ENCODE measurements at regions not wholly inside any gene's neighbourhood (a gene's known extent, or its start where the extent isn't known, plus 50 kb on each side); places are given as distances from the start of the nearest gene placed in this dataset.
"Not testable (repeated sequence)": the region's sequence is repeated elsewhere in the genome, so short reads cannot be mapped to it uniquely, and the experiment has no call there.

GRCh38 chrX:65331371-65331770 lies 203.2 kb downstream of the LAS1L start:
- DNase-seq: no peak

- DNase-seq: peak in 1 of 2 experiments; percentile 18
Observed at GRCh38 chrX:65300104-65300809, 234.3 kb downstream of the LAS1L start.

- not testable (repeated sequence) for DNase-seq
Observed at GRCh38 chrX:65282905-65283304, 251.7 kb downstream of the LAS1L start.

- no peak for DNase-seq
Observed at GRCh38 chrX:65273152-65273551, 261.4 kb downstream of the LAS1L start.

- DNase-seq: no peak
Observed at GRCh38 chrX:65266482-65266881, 268.1 kb downstream of the LAS1L start.

- no peak for DNase-seq
Observed at GRCh38 chrX:65253817-65254216, 277.6 kb upstream of the ZC4H2 start.

GRCh38 chrX:65241059-65241721 lies 264.9 kb upstream of the ZC4H2 start:
- DNase-seq: no peak

- DNase-seq: no peak
Observed at GRCh38 chrX:65203545-65203944, 227.3 kb upstream of the ZC4H2 start.

- DNase-seq: peak; percentile 1 to 69
Observed at GRCh38 chrX:65196758-65197360, 220.6 kb upstream of the ZC4H2 start.

GRCh38 chrX:65195621-65196020 lies 219.4 kb upstream of the ZC4H2 start:
- no peak for DNase-seq

- no peak for DNase-seq
Observed at GRCh38 chrX:65194547-65194946, 218.3 kb upstream of the ZC4H2 start.

GRCh38 chrX:65163325-65163724 lies 187.1 kb upstream of the ZC4H2 start:
- not testable (repeated sequence) for DNase-seq

GRCh38 chrX:65148232-65148631 lies 172.0 kb upstream of the ZC4H2 start:
- no peak for DNase-seq

GRCh38 chrX:65136424-65136823 lies 160.2 kb upstream of the ZC4H2 start:
- no peak for DNase-seq

- no peak for DNase-seq
Observed at GRCh38 chrX:65127842-65128241, 151.6 kb upstream of the ZC4H2 start.

- DNase-seq: no peak
Observed at GRCh38 chrX:65098851-65099250, 122.6 kb upstream of the ZC4H2 start.

- no peak for DNase-seq
Observed at GRCh38 chrX:65093658-65094057, 117.4 kb upstream of the ZC4H2 start.

GRCh38 chrX:65073233-65073632 lies 97.0 kb upstream of the ZC4H2 start:
- DNase-seq: no peak

- no peak for DNase-seq
Observed at GRCh38 chrX:65072590-65072989, 96.3 kb upstream of the ZC4H2 start.

- not testable (repeated sequence) for DNase-seq
Observed at GRCh38 chrX:65058626-65059025, 82.4 kb upstream of the ZC4H2 start.

- no peak for DNase-seq
Observed at GRCh38 chrX:65045001-65045400, 68.8 kb upstream of the ZC4H2 start.

- peak in 1 of 2 experiments; percentile 80 for DNase-seq
Observed at GRCh38 chrX:65035446-65035770, 59.2 kb upstream of the ZC4H2 start.

GRCh38 chrX:65034668-65035445 lies 58.6 kb upstream of the ZC4H2 start, which contains the start of gene ZC3H12B:
ZC3H12B (plus strand) TSS chrX:65034826.
- peak; percentile 82 to 89 for DNase-seq

- DNase-seq: no peak
Observed at GRCh38 chrX:65034292-65034667, 58.0 kb upstream of the ZC4H2 start.
